HG03097 (cell line): ENCODE measurements at regions not wholly inside any gene's neighbourhood (a gene's known extent, or its start where the extent isn't known, plus 50 kb on each side); places are given as distances from the start of the nearest gene placed in this dataset.
"Not testable (repeated sequence)": the region's sequence is repeated elsewhere in the genome, so short reads cannot be mapped to it uniquely, and the experiment has no call there.

Experiments used
- ATAC-seq: cut with Tn5 transposase; IDR thresholded peaks from one replicate; pipeline ENCODE4 v1.9.1; 2021; ENCODE audit not compliant: unreplicated experiment, low FRiP score

DNA sequence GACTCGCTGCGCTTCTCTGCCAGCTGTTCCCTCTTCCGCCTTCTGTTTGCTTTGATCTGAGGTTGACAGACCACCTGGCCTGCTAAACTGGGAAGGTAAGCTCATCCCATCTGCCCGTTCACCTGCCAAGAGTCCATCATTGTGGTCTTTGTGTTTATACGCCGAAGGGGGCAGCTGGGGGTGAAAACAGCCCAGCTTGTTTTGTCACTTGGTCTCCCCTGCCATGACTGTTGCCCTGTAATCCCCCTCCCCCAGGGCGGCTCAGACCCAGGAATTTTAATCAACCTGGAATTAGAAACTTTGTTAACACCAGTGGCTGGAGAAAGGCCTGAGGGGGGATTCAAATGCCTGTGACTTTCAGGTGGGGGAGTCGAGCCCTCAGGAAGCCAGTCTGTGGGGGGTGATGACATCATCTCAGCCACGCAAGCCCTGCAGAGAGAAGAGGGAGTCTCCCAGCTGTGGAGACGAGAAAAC lies 333.3 kb downstream of the BCOR start:
- ATAC-seq = no peak

DNA sequence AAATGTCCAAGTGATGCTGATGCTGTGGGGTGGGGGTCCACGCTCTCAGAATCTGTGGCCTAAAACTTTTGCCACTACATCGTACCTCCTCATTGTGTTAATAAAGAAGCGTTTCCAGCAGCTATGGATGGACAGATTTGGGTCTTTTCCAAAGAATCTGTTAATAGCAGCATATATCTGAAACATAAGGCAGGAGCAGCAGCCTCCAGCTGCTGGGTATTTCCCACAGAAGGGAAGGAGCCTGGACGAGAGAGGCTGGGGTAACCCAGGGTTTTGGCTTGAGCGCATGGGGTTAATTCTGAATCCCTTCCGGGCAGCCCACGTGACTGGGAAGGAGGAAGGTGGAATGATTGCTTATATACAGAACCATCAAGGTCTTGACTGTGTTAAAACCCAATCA lies 332.4 kb downstream of the BCOR start:
- ATAC-seq = no peak

DNA sequence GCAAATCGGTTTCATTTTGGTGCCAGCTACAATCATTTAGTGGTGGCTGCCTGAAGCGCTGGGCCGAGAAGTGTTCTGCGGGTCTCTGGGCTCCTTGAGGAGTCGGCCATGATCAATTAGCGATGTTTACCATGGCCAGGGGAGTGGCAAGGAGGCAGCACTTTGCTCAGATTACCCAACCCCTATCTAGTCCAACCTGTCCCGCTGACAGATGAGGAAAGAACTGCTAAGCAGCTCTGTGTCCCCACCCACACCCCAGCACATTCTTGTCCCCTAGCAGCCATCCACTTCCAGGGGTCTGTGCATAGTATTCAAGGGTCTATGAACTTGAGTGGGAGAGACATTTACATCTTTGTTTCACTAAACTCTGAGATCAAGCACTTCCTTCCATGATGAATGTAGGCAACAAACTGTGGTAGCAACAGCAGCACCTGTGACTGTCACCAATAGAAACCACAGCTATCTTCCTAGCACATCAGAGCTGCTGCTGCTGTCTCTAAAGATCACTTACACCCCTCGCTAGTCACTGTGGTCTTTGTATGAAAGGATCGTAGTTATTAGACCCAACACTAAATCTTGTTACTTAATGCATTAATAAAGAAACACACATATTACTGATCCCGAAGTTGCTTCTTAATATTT lies 331.6 kb downstream of the BCOR start:
- no peak for ATAC-seq

DNA sequence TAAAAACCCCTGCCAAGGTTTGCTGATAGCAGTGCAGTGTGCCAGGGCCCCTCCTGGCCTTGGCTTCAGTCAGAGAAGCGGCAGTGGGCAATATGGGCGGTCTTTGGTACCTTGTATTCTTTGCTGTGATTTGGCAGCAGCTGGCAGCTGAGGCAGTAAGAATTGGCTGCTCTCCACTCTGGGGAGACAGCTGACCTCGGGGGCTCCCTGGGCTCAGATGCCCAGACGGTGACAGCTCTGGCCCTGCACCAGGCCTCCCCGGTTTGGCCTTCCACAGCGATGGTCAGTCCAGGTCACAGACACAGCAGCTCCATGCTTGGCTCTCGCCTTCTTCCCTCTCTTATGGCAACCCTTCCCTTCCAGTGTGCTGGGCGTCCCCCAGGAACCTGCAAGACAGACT lies 330.9 kb downstream of the BCOR start:
- no peak for ATAC-seq

DNA sequence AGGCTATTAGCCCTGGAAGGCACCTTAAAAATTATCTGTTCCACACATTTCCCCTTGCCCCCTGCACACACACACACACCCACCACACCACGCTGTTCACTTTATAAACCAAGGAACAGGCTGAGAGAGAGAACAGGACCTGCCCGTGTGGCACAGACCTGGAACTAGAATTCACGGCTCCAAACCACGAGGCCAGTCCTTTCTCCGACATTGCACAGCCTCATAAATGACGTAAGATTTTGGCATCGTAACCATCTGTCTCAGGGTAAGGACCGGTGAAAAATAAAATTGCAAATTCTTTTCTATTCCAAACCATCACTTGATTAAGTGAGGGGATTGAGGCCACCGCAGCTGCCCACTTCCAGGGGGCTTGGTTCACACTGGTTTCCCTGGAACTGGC lies 330.3 kb downstream of the BCOR start:
- ATAC-seq = no peak

DNA sequence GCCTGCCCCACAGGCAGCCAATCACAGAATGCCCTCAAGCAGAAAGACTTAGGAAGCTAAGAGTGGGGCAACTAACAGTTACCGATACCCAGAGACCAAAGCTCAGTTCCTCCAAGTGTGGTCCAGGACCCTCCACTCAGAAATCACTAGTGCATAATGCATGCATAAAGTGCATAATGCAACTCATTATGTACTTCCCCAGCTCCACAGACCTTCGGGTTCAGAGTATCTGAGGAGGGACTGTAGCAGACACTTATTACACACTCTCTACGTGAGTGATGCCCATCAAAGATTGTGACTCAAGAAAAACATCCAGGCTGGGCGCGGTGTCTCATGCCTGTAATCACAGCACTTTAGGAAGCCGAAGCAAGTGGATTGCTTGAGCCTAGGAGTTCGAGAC lies 328.0 kb downstream of the BCOR start:
- no peak for ATAC-seq

DNA sequence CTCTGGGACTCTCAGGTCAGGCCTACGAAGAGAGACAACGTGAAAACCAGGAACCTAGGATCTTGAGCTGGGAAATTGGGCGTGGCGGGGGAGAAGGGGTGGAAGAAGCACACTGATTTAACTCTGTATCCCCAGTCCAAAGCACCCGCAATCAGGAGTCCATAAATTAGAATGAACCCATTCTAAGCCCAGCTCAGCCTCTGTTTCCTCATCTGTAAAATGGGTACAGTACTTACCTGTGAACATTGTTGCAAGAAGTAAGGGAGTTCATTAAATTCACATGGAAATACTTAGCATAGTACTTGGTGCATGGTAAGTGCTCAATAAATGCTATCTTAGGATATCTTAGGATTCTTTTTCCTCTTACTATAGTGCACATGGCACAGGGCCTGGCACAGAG lies 326.7 kb downstream of the BCOR start:
- no peak for ATAC-seq

DNA sequence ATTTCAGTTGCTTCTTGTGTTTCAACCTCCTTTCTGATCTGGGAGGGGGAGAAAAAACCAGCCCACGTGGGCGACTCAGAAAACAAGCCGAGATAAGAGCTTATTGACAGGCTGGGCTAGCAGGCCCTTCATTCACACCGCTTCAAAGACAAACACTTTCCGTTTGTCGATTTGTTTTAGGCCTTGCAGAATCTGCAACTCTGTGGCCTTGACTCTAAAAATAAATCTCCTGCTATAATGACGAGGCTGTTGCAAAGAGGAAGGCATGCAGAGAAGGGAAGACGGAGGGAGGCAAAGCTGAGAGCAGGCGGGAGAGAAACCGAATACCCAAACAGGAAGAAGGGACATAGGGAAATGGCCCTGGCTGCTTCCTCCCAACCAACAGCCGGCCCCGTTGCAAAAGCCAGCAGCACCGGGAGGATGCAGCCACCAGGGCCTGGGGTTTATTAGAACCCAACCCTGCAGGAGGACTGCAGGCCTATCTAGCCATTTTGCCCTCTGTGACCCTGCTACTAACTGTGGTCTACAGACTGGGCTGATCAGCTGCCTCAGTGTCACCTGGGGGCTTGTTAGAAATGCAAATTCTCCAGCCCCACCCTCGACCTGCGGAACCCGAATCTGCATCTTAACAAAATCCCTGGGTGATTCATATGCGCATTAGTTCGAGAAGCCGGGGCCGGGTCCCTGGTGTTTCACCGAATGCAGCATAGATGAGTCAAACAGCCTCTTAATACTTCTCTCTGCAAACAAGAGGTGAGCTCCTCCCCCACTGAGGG lies 325.5 kb downstream of the BCOR start:
- no peak for ATAC-seq

DNA sequence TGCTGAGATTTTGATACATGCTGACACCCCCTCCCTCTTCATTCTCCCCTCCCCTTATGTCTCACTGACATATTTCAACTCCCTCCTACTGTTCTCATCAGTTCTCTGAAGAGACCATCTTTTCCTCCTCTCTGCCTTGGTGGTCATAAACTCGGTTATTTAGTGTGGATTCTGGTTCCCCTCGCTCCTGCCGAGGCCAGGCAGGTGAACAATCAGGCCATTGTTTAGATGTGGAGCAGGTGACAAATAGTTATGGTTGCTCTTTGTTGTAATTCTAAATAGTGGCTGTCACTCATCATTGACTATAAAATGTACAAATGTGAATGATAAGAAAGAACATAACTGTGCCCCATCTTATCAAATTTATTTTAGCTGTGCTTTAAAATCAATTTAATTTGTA lies 324.6 kb downstream of the BCOR start:
- no peak for ATAC-seq

DNA sequence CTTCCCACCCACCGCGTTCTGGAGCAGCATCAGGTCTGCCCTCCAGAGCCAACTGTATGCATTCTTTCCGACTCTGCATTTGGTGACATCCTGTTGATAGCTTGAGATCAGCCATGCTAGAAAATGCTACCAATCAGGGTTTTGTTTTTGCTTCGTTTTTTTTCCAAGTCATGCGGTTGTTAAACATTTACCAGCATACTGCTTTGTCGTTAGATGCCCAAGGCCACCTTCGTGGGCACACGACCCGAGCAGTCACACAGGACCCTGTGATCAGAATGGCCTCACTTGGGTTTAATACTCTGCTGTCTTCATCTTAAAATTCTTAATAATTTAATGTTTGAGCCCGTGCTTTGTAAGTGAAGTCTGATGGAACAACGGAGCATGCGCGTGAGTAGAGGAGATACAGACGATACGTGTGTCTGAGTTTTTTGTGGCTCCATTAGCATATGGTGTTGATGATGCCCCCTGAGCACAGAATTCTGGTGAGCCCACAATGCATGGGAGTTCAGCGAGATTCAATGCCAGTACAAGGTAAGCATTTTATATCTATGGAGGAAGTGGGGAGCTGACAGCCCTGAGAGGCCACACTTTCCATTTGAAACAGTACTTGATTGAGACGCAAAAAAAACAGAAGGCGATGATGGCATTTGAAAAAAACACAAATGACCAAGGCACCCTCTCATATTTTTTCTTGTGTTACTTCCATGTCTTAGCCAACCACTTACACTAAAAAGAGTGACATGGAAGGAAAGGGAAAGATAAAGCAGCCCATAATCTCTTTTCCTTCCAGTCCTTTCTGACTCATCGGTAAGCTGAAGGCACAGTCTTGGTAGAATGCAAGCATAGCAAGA lies 323.6 kb downstream of the BCOR start:
- ATAC-seq = no peak

DNA sequence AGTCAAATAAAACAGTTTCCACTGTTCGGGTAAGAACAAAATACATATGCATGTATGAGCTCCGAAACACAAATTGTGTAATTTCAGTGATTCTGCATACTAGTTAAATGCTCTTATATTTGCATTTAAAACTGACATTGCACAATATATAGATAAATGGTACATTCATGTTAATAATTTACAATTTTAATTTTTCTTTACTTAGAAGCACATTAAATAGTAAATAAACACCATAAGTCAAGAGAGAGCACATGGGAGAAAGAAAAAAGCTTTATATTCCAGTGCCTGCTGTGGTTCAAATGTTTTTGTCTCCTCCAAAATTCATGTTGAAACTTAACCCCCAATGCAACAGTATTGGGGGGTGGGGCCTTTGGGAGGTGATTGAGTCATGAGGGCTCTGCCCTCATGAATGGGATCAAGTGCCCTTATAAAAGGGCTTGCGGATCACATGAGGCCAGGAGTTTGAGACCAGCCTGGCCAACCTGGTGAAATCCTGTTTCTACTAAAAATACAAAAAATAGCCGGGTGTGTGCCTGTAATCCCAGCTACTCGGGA lies 322.9 kb downstream of the BCOR start:
- ATAC-seq = no peak

DNA sequence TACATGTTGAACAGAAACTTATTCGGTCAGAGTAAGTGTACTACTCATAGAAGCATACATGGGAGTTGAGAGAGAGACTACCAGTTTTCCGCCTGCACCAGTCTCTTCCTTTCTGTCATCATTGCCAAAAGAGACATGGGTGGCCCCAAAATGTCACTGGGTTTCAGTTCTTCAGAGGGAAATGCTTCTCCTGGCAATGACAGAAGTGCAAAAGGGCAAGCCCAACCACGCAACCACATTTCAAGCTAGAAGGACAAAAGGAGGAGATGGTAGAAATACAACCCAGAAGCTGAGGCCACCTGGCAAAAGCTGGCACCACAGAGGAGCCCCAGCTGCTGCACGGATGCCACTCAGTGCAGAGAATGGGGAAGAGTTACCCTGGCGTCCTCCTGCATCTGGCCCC lies 320.1 kb downstream of the BCOR start:
- no peak for ATAC-seq

DNA sequence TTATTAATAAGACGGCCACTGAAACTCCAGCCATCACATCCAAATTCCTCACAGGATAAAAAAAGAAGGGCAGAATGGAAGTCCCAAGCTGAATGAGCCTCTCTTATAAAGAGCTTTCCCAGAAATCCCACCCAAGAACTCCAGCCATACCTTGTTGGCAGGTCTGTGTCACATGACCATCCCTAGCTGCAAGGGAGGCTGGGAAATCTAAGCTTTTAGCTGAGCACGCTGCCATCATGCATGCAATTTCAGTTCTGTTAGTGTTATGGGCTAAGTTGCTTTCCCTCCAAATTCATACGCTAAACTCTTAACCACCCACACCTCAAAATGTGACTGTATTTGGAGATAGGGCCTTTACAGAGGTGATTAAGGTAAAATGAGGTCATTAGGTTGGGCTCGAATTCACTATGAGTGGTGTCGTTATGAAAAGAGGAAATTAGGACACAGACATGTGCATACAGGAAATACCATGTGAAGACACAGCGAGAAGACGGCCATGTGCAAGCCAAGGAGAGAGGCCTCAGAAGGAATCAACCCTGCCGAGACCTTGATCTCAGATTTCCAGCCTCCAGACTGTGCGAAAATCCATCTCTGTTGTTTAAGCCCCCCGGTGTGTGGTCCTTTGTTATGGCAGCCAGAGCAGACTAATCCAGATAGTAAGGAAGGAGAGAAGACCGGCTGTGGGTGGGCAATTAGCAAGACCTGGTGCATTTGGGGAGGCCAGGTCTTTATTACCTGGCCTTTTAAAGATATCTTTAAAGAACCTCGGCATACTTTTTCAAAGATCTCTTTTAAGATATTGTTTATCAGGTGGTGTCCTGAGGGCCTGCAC lies 317.6 kb downstream of the BCOR start:
- no peak for ATAC-seq

DNA sequence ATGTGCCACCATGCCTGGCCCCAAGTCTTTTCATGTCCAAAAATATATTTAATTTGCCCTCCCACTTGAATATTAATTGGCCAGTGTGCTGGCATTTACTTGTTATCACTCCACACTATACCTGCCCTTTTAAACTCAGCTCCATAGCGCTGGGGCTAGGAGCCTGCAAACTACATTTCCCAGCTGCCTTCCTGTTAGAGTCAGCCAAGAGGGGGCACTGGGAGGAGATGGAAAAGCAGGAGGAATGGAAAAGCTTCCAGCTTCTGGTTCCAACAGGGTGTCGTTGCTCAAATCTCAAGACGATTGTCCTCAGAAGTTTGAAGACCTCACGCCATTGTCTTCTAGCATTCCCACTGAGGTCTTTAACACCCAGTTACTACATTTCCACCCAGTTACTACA lies 315.5 kb downstream of the BCOR start:
- no peak for ATAC-seq

DNA sequence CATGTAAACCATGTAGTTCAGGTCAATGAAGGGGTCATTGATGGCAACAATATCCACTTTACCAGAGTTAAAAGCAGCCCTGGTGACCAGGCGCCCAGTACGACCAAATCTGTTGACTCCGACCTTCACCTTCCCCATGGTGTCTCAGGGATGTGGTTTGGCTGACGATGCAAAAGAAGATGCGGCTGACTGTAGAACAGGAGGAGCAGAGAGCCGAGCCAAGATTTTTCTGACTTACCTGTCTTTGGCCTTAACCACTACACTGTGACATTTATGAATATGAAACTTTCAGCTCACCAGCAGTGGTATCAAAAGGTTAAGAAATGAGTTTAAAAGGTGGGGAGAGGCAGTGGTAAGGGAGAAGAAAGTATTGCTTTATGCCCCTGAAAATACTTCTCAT lies 309.8 kb downstream of the BCOR start:
- ATAC-seq = no peak

DNA sequence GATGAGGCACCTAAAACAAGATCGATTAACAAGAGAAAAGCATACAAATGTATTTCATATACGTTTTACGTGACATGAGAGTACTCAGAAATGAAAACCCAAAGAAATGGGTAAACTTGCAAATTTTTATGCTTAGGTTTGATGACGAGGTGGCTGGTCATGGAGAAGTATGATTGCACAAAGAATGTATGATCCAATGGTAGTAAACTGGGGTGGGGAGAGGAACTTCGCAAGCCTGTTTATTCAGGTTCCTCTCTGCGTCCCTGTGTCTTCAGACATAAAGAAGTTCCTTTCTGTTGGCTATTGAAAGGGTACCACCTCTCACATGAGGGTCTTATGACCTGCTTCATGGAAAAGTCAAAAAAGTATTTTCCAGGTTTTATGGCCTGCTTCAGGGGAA lies 309.2 kb downstream of the BCOR start:
- no peak for ATAC-seq

DNA sequence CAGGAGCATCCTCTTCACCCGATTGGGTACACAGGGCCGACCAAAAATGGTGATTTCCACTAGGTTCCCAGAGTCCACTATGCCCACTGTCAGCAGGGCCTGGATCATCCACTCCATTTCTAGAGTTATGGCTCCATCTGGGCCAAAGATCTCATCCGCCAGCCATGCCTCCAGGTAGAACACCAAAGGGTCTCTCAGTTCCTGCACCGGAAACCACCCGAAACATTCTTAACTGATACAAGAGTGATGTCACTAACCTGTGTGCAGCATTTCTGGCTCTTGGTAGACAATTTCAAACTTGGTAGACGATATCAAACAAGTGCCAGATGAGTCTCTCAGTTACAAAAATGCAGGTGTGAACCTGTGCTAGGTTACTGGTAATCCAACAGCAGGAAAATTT lies 306.1 kb downstream of the BCOR start:
- ATAC-seq = no peak

DNA sequence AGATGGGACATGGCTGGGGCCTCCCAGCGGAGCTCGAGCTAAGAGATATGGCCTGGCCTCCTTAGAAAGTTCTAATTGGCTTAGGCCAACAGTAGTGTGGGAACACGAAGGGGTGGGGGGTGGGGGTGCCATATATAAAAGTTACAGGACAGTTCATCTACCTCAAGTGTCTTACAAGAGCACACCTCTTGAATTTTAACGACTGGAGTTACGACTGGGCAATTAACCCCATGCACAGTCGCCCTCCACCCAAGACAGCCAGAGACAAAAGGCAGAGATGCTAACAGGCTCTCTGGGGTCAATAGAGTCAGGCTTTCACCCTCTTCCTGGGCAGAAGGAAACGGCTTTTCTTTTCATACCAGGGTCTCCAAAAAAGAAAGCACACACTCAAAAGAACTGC lies 302.2 kb downstream of the BCOR start:
- ATAC-seq = no peak

DNA sequence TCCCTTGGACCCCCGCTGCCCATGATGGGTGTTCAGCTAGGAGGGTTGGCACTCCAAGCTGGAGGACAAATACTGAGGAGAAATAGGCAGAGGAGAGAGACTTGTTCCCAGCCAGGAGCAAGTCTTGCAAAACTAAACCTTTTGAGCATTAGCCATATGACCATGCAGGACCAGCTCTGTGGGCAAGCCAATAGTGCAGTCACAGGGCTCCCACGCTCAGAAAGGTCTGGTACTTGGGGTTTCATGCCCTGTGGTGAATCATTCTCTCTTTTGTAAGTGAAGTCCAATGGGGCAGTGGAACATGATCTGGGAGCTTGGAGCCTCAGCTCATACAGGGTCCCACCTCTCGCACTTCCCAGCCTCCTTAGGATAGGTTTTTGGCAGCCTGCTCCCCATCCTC lies 300.9 kb downstream of the BCOR start:
- no peak for ATAC-seq

DNA sequence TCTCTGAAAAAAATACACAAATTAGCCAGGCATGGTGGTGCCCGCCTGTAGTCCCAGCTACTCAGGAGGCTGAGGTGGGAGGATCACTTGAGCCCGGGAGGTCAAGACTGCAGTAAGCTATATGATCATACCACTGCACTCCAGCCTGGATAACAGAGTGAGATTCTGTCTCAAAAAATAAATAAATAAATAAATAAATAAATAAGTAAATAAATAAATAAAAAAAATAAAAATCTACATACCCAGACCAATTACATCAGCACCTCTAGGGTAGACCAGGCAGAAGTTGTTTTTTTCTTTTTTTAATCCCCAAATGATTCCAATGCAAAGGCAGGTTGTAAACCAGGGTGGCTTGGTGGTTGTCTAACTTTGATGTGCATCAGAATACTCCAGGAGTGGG lies 299.3 kb downstream of the BCOR start:
- not testable (repeated sequence) for ATAC-seq
